Ishikawa (cell line): ENCODE measurements at regions not wholly inside any gene's neighbourhood (a gene's known extent, or its start where the extent isn't known, plus 50 kb on each side); places are given as distances from the start of the nearest gene placed in this dataset.

ENCODE experiments used
- CEBPB ChIP-seq: IDR thresholded peaks from 2 replicates; pipeline ENCODE4 v1.6.1; 2012
- CREB1 ChIP-seq: IDR thresholded peaks from 2 replicates; pipeline ENCODE4 v1.6.1; 2012; ENCODE audit warnings: low read depth
- EGR1 ChIP-seq: IDR thresholded peaks from 2 replicates; pipeline ENCODE4 v1.6.1; 2012
- EP300 ChIP-seq: IDR thresholded peaks from 2 replicates; pipeline ENCODE4 v1.6.1; 2012; ENCODE audit warnings: borderline replicate concordance
- FOXM1 ChIP-seq: IDR thresholded peaks from 2 replicates; pipeline ENCODE4 v1.6.1; 2012; ENCODE audit warnings: low read depth, borderline replicate concordance
- MAX ChIP-seq: IDR thresholded peaks from 2 replicates; pipeline ENCODE4 v1.6.1; 2012
- NFIC ChIP-seq: IDR thresholded peaks from 2 replicates; pipeline ENCODE4 v1.6.1; 2012
- RAD21 ChIP-seq: IDR thresholded peaks from 2 replicates; pipeline ENCODE4 v1.6.1; 2012; ENCODE audit warnings: low read depth
- TAF1 ChIP-seq: IDR thresholded peaks from 2 replicates; pipeline ENCODE4 v1.6.1; 2012; ENCODE audit warnings: low read depth, mild to moderate bottlenecking
- TCF12 ChIP-seq: IDR thresholded peaks from 2 replicates; pipeline ENCODE4 v1.6.1; 2012; ENCODE audit warnings: low read depth
- TEAD4 ChIP-seq: IDR thresholded peaks from 2 replicates; pipeline ENCODE4 v1.6.1; 2012
- YY1 ChIP-seq: IDR thresholded peaks from 2 replicates; pipeline ENCODE4 v1.6.1; 2012; ENCODE audit warnings: low read depth
- ZBTB7A ChIP-seq: IDR thresholded peaks from 2 replicates; pipeline ENCODE4 v1.6.1; 2012; ENCODE audit warnings: low read depth
- TF ChIP-seq, protein P1 (sequence below): IDR thresholded peaks from 2 replicates; pipeline ENCODE4 v1.6.1; 2012
- TF ChIP-seq, protein P2 (sequence below): IDR thresholded peaks from 2 replicates; pipeline ENCODE4 v1.6.1; 2012; ENCODE audit warnings: low read depth, mild to moderate bottlenecking

DNA sequence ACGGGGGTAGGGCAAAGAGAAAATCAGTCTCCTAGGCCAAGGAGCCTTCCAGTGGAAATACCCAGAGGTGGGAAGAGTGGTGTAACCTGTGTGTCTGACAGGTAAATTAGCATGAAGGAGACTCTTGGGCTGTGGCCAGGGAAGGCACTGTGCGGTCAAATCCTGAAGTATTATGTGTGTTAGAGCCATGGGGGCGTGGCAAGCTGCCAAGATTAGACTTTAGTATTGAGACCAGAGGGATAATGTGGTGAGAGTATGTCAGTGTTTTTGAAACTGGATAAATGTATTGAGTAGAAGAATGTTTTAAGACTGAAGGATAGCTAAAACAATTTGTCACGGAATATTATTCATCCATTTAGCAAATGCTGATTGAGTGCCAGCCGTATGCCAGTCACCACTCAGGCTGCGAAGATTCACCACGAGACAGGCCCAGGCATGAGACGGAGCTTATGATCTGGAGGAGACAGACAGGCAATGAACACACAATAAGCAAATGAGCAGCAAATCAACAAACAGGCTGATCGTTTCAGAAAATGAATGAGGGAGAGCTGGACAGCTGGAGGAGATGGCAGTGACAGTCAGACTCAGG, 445.9 kb downstream of the MCTP2 start:
- TF ChIP-seq CEBPB (no peak), EP300 (no peak), RAD21 (no peak), TCF12 (no peak), CREB1 (no peak), NFIC (no peak), EGR1 (no peak), ZBTB7A (no peak), TAF1 (no peak), FOXM1 (no peak), TEAD4 (no peak), YY1 (no peak), MAX (no peak)
- TF ChIP-seq, protein P1, sequence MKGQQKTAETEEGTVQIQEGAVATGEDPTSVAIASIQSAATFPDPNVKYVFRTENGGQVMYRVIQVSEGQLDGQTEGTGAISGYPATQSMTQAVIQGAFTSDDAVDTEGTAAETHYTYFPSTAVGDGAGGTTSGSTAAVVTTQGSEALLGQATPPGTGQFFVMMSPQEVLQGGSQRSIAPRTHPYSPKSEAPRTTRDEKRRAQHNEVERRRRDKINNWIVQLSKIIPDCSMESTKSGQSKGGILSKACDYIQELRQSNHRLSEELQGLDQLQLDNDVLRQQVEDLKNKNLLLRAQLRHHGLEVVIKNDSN, result no peak
- TF ChIP-seq, protein P2, sequence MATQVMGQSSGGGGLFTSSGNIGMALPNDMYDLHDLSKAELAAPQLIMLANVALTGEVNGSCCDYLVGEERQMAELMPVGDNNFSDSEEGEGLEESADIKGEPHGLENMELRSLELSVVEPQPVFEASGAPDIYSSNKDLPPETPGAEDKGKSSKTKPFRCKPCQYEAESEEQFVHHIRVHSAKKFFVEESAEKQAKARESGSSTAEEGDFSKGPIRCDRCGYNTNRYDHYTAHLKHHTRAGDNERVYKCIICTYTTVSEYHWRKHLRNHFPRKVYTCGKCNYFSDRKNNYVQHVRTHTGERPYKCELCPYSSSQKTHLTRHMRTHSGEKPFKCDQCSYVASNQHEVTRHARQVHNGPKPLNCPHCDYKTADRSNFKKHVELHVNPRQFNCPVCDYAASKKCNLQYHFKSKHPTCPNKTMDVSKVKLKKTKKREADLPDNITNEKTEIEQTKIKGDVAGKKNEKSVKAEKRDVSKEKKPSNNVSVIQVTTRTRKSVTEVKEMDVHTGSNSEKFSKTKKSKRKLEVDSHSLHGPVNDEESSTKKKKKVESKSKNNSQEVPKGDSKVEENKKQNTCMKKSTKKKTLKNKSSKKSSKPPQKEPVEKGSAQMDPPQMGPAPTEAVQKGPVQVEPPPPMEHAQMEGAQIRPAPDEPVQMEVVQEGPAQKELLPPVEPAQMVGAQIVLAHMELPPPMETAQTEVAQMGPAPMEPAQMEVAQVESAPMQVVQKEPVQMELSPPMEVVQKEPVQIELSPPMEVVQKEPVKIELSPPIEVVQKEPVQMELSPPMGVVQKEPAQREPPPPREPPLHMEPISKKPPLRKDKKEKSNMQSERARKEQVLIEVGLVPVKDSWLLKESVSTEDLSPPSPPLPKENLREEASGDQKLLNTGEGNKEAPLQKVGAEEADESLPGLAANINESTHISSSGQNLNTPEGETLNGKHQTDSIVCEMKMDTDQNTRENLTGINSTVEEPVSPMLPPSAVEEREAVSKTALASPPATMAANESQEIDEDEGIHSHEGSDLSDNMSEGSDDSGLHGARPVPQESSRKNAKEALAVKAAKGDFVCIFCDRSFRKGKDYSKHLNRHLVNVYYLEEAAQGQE, result no peak

- TF ChIP-seq MAX, result no peak
- TF ChIP-seq NFIC, result no peak
- TF ChIP-seq, protein P2, result no peak
- no peak for TF ChIP-seq RAD21
- TF ChIP-seq CREB1, result no peak
- no peak for TF ChIP-seq TCF12
- no peak for TF ChIP-seq EGR1
- TF ChIP-seq TAF1, result no peak
- TF ChIP-seq FOXM1, result no peak
- TF ChIP-seq EP300, result no peak
Measured at GRCh38 chr15:94682171-94682570, 450.8 kb downstream of the MCTP2 start.

- TF ChIP-seq, protein P1, result no peak
- no peak for TF ChIP-seq TEAD4
- no peak for TF ChIP-seq YY1
- TF ChIP-seq MAX, result no peak
- TF ChIP-seq, protein P2, result no peak
- no peak for TF ChIP-seq EGR1
Measured at GRCh38 chr15:94683902-94684301, 452.5 kb downstream of the MCTP2 start.

DNA sequence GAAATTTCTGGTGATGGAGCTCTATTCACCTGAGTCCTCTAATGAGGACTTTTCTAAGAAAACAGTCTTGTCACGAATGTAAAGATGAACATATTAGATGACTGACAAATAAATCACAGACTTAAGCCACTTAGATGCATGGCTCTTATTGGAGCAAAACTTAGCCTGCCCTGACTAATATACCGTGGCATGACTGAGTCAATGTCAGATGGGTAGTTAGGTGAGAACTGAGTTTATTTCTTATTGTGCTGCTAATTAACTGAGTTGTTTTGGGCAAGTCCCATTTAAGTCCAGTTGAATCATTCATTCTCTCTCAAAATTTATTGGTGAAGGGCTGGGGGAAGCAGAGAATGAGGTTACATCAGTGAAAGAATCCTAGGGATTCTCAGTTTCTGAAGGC, 459.8 kb downstream of the MCTP2 start:
- TF ChIP-seq TEAD4, result no peak
- TF ChIP-seq TAF1, result no peak
- TF ChIP-seq RAD21, result no peak

DNA sequence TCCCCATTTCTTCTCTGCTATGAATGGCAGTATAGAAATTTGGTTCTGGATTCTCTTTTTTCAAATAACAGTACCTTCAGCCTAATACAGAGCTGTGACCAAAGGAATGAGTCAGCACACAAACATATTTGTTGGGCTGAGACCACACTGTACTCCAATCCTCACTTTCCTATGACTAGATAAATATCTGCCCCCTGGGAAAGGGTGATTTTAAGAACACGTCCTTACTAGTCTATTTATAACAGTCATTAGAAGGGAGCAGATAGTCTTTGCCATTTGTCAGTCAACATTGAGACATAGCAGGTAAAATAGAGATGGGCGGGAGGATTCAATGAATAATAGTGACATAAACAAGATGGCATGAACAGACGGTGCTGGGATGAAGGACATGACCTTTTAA, 461.3 kb downstream of the MCTP2 start:
- no peak for TF ChIP-seq RAD21
- no peak for TF ChIP-seq EGR1
- no peak for TF ChIP-seq TCF12
- TF ChIP-seq, protein P1, result no peak
- TF ChIP-seq MAX, result no peak
- TF ChIP-seq, protein P2, result no peak
- no peak for TF ChIP-seq CEBPB
- TF ChIP-seq TEAD4, result no peak
- no peak for TF ChIP-seq NFIC
- no peak for TF ChIP-seq CREB1
- no peak for TF ChIP-seq FOXM1
- TF ChIP-seq EP300, result no peak
- no peak for TF ChIP-seq TAF1
- TF ChIP-seq YY1, result no peak
- no peak for TF ChIP-seq ZBTB7A
